SHP77 treated with DMSO at 0.1 percent for 48 hours (cell line): ENCODE measurements at regions not wholly inside any gene's neighbourhood (a gene's known extent, or its start where the extent isn't known, plus 50 kb on each side); places are given as distances from the start of the nearest gene placed in this dataset.

Experiments used
- DNase-seq: peaks from one replicate; lab custom pipeline; 2025; lab: John Stamatoyannopoulos, UW

DNA sequence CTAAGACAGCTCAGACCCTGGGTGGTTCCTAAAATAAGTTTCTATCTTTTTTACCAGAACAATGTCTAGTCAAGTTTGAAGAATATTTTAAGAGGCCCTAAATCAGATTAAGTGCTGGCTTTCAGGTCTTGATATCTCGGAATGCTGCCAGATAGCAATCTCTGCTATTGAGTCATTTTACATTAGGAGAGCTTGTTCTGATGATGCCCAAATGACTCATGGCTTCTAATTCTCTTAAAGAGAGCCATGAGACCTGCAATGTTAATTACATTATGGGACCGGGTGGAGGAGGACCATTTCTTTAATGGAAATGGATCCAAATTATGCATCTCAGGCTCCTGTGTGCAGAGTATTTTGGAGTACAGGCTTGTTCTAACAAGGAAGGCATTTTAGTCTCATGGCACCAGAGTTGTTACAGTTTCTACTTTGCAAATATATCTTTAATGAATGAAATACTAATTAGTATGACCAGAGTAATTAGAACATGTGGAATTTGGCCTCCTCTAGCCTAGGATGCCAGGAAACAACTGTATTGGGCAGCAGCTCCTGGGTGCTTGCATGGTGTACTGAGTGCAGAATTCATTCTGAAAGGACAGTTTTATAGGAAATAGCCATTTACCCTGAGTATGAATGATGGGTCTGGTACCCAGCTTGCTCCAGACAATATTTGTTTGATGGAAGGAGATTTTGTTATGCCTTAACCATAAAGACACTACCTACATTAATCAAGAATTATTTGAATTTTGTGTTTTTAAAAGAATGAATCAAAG is 94.0 kb upstream of the SULT1C3 start:
- no peak for DNase-seq

DNA sequence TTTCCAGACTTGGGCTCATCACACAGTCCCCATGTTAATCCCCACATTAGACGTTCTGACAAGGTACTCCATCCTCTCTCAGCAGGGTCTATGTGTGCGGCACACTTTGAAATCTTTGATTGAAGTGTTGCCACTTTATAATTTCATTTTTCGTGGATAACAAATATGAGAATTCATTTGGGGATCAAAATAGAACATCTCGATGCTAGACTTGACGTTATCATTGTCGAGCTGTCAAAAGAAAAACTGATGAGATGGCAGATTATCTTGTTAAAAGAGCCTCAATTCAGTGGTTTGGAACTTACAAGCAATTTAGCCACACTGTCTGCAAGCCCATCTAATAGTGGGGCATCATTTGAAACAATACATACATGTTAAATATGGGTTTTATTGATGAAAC is 91.2 kb upstream of the SULT1C3 start:
- DNase-seq, result no peak

DNA sequence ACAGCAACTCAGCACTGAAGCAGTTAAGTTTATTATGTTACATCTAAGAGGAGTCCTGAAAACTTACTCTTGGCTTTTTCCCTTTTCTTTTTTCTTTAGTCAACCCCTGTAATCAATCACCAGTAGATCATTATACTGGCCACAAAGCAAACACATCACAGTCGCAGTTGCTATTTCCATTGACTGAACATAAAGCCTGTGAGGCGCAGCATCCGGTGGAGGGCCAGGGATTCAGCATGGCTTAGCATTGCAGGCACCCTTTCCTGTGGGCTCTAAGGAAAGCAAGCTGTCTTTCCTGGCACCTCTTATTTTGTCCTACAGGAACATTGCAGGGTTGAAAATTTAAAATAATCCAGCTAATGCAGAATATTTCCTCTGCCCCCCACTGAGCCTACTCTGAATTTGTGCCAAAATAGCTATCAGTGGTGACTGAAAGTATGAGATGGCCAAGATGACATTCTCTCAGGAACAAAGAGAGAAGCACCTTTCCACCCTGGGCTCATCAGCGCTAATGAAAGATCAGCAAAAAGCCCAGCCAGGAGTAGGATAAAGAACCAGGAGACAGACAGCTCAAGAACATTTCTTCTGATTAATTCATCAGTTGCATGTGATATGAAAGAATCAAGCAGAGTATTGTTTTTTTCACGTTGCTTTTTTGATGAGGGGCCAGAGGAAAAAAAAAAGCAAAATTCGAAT is 85.3 kb upstream of the SULT1C3 start:
- DNase-seq, result peak; percentile 77

DNA sequence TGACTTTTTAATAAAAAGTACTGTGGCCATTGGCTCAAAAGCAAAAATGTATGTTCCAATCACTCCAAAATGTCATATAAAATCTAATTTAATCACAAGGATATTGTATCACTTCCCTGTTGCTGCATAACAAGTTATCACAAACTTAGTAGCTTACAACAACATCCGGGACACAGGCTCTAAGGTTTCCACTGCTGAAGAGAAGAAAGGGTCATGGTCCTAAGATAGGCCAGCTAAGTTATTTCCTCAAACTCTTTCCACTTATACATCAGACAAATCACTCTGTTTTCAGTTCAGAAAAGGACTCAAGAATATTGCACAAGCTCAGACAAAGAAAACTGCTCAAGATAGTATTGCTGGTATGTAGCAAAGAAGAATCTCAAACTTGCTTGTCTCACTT is 78.5 kb upstream of the SULT1C3 start:
- no peak for DNase-seq

DNA sequence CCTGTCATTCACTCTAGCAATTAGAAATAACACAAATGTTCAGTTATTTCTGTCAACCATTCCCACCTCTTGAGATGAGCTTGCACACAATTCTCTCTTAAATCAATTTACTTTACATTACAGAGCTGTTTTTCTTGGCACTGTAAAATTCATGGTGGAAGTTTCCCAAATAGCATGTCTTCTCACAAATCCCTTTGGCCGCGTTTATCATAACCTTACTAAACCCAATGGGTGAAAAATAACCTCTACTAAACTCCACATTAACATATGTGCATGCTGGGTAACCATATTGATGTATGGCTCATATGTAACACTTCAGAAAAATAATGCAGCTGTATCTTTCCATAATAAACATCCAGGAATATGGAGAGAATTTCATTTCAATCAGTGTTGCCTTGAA is 75.5 kb upstream of the SULT1C3 start:
- no peak for DNase-seq

DNA sequence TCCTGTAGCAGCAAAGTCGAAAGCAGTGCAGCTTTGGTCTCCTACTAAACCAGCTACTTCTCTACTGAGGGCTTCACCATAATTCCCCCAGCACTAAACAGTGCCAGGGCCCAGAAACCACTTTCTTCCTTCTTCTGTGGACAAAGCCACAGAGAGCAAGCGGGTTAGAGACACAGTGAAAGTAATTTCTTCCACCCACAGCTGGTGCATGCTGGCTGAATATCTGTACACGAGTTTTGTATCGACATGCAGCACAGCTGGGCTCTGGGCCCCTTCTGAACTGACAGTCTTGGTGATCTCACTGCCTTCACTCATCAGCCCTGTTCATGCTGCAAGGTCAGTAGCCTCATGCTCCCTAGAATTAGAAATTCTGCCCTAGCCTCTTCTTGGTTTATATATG is 74.0 kb upstream of the SULT1C3 start:
- DNase-seq, result no peak

DNA sequence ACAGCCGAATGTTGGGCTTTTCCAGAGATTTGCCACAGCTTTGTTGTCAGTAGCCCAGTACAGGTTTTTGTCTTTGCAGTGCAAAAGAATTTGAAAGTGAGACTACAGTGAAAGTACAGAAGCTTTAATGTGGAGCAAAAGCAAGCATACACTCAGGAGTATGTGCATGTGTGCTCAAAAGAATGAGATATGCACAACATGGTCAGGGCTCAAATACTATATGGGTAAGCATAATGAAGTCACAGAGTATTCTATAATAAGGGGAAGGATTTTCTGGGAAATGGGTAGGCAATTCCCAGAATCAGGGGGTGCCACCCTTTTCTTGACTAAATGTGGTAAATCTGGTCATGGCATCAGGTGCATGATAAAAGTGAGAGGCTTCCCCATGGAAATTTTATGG is 72.1 kb upstream of the SULT1C3 start:
- no peak for DNase-seq

DNA sequence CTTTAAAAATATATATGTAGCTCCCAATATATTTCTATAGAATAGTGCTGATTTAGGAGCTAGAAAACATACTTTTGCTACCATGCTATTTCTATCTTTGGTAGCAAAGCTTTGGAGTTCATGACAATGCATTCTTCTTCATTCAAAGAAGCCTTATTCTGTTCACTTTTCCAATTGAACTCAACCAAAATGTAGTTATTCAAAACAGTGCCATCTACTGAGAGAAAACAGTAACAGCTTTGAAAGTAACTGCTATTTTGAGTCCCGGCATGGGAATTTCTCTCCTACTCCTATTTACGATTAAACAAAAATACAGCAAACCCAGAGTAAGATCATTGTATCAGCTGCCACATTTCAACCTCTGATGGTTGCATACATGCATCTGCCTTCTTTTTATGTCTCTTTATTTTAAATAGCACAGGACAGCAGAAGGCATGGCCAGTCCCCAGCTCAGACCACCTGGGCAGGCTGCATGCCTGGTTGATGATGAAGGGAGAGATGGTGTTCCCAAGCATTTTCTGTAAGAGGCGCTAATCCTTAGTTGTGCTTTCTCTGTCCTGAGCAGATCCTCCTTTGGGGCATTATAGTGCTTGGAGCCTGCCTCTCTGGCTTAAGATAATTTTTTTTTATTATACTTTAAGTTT is 69.7 kb upstream of the SULT1C3 start:
- DNase-seq, result peak; percentile 30

DNA sequence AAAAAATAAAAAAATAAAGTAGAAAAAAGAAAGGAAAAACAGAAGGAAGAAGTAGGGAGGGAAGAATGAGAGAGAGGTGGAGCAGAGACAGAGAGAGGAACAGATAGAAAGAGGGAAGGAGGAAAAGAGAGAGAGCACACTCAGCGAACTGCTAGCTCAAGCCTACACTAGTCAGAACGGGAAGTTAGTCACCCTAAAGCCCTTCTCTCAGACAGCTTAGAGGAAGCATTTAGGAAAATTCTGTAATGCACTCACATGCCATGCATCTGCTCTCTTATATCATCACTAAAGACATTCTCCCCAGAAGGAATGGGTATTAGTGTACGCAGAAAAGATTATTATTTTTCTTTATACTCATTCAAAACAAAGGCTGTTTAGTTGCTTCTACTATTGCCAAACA is 68.1 kb upstream of the SULT1C3 start:
- DNase-seq, result no peak

DNA sequence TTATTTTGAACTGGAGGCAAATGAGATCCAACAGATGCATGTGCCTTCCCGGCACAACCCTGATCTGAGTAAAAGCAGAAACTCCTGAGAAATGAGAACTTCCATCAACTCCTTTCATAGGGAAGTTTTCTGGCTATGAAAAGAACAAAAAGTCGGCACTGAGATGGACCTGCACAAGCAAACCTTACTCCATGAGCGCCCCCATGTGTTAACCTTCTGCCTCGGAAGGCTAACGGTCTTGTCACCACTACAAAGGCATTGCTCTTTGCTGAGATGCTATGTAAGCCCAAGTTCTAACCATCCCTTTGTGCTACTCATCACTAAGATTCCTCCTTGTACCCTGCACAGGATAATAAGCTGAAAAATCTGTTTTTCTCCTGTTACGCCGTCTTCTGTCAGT is 57.3 kb upstream of the SULT1C3 start:
- DNase-seq, result peak; percentile 69

DNA sequence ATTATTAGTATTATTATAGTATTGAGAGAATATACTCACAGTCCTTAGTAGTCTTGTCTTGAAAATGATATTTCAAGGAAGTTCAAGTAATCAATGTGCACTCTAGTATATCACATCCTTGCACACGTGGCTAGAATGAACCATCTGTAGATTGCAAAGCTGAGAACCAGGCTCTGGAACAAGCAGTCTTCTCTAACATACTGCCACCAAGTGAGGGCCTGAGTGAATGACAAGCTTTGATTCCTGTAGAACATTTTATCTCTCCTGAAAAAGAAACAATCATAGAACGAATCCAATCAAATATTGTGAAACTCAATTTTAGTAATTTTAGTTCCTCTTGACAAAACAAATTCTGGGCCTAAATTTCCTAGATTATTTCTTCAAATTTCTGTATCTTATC is 55.3 kb upstream of the SULT1C3 start:
- peak; percentile 27 for DNase-seq

DNA sequence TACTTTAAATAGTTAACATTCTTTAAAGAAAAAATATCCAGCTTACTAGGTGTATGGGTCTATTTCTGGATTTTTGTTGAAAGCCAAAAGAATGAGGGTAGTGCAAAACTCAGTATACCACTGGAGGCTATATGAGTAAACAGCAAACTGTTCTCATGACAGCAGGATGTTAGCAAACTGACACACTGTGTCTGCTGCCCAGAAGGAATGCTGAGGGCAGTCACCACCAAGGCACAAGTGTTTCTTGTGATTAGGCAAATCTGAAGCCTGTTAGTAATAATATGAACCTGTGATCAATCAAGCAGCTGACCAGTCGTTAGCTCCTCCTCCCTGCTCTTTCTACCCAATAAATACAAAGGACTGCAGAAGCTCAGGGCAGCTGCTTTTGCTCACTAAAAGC is 50.5 kb upstream of the SULT1C3 start:
- DNase-seq, result no peak
